Testis (tissue), 2 donors: ENCODE measurements at regions not wholly inside any gene's neighbourhood (a gene's known extent, or its start where the extent isn't known, plus 50 kb on each side); places are given as distances from the start of the nearest gene placed in this dataset.

Source experiments
- DNase-seq: peaks from one replicate; pipeline ENCODE4 v3.0.0-alpha.2; 2019
- H3K27ac ChIP-seq, 2 donors: fragments of 200-600 bp; sonication (generic); one replicate each; pipeline ENCODE4 v1.5.1; 2019
- H3K27me3 ChIP-seq: fragments of 200-600 bp; sonication (generic); one replicate; pipeline ENCODE4 v1.5.1; 2019
- H3K36me3 ChIP-seq: fragments of 200-600 bp; sonication (generic); one replicate; pipeline ENCODE4 v1.5.1; 2017; ENCODE audit warnings: low read depth; ENCODE audit errors: missing control alignments
- H3K4me1 ChIP-seq: fragments of 200-600 bp; sonication (generic); one replicate; pipeline ENCODE4 v1.5.1; 2019
- H3K4me3 ChIP-seq, 2 donors: fragments of 200-600 bp; sonication (generic); one replicate each; pipeline ENCODE4 v1.5.1; 2017 to 2019
- H3K9me3 ChIP-seq: fragments of 200-600 bp; sonication (generic); one replicate; pipeline ENCODE4 v1.5.1; 2017
- POLR2A ChIP-seq: fragments of 450-650 bp; IDR thresholded peaks from one replicate; pipeline ENCODE4 v1.6.1; 2017; ENCODE audit warnings: antibody characterized with exemption, mild to moderate bottlenecking, moderate library complexity
- WGBS, 2 donors: methylation state at CpG; one replicate each; pipeline ENCODE4 v1.1.5; 2018; 5-methylcytosine and 5-hydroxymethylcytosine counted together
- intact Hi-C: fragments of 100-400 bp; cut with DNase I; formaldehyde crosslinking; loops from one replicate; pipeline ENCODE4 v1.15.1; 2023; ENCODE audit warnings: low total_unique reads
- TF ChIP-seq, protein P1 (sequence below), 3 experiments: fragments of 450-650 bp in 2 of 3; fragments of 200-600 bp in 1 of 3; sonication (generic) in 1 of 3; IDR thresholded peaks; one replicate each; pipeline ENCODE4 v1.5.1; 2016 to 2019; ENCODE audit warnings: antibody characterized with exemption in 3 of 3, mild to moderate bottlenecking in 2 of 3, moderate library complexity in 1 of 3

DNA sequence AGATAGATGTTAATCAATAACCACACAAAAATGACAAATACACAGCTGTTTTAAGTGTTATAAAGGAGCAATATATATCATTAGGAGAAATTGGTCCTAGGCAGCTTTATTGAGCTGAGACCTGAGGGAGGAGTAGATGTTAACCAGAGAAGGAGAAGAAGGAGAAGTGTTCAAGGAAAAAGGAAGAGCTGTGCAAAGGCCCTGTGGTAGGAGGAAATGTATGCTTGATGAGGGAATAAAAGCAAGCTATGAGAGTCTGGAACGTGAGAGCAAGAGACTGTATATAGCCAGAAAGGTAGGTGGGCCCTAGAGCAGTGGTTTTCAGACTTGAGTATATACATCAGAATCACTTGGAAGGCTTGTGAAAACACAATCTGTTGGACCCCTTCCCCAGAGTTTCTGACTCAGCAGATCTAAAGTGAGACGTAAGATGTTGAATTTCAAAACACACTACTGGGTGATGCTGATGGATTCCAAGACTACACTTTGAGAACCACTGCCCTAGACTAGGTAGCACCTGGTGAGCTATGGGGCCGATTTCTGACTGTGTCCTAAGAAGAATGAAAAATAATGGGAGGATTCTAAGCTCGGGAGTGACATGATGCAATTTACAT, 342.3 kb upstream of the ADAMTS9 start:
- TF ChIP-seq, protein P1, sequence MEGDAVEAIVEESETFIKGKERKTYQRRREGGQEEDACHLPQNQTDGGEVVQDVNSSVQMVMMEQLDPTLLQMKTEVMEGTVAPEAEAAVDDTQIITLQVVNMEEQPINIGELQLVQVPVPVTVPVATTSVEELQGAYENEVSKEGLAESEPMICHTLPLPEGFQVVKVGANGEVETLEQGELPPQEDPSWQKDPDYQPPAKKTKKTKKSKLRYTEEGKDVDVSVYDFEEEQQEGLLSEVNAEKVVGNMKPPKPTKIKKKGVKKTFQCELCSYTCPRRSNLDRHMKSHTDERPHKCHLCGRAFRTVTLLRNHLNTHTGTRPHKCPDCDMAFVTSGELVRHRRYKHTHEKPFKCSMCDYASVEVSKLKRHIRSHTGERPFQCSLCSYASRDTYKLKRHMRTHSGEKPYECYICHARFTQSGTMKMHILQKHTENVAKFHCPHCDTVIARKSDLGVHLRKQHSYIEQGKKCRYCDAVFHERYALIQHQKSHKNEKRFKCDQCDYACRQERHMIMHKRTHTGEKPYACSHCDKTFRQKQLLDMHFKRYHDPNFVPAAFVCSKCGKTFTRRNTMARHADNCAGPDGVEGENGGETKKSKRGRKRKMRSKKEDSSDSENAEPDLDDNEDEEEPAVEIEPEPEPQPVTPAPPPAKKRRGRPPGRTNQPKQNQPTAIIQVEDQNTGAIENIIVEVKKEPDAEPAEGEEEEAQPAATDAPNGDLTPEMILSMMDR (IDR thresholded peaks at IDR 0.05): no peak
- TF ChIP-seq POLR2A: no peak
- H3K9me3 ChIP-seq: no peaks in the 10 kb centered on the region
- DNase-seq: no peak
- intact Hi-C loops: no loop called here
- H3K27ac ChIP-seq: no peak overlapping the region
- no peaks in the 10 kb centered on the region for H3K4me1 ChIP-seq
- WGBS, 2 donors: 82 to 93% methylated on average over 4 of the region's 4 CpGs
- H3K27me3 ChIP-seq: no peaks in the 10 kb centered on the region
- no peaks in the 10 kb centered on the region for H3K36me3 ChIP-seq
- H3K4me3 ChIP-seq: no peak overlapping the region

DNA sequence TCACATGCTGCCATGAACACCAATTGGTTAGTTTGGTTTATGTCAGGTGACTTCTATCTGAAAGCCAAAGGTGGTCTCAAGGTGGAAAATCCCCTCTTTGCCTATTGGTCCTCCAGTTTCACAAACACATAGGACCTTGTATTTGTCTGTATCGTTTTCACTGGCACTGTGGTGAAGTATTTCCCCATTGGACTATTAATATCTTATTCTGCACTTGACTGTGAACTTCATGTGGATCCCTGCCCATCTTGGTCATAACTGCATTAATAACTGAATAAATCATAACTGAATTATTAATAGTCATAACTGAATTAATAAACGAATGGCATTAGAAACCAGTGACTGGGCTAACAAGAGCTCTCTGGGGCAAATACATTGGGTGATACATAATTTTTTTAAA, 341.3 kb upstream of the ADAMTS9 start:
- WGBS, 2 donors: 64 to 67% methylated on average over 2 of the region's 2 CpGs
- Histone ChIP-seq H3K27me3 (no peaks in the 10 kb centered on the region), H3K36me3 (no peaks in the 10 kb centered on the region), H3K9me3 (no peaks in the 10 kb centered on the region), H3K4me3 (no peak overlapping the region), H3K27ac (no peak overlapping the region), H3K4me1 (no peaks in the 10 kb centered on the region)
- DNase-seq: no peak
- intact Hi-C loops: no loop called here
- TF ChIP-seq POLR2A: no peak
- TF ChIP-seq, protein P1 (IDR thresholded peaks at IDR 0.05): no peak

DNA sequence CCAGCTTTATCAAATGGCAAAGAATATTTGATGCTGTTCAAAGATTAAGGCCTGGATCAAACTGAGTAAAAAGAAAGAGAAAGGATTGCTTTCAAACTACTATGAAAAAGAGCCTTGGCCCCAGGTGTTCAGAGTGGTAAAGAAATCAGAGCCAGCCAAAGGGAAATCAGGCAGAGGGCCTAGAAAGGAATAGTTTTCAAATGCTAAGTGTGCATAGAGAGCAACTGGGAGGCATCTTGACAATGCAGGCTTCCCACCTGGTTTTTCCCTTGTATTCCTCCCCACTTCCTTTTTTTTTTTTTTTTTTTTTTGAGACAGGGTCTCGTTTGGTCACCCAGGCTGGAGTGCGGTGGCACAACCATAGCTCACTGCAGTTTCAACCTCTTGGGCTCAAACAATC, 340.2 kb upstream of the ADAMTS9 start:
- 88 to 92% methylated on average over 2 of the region's 2 CpGs for WGBS, 2 donors
- no peak for DNase-seq
- H3K27ac ChIP-seq: no peak overlapping the region
- H3K4me3 ChIP-seq: no peak overlapping the region
- intact Hi-C loops: no loop called here
- H3K9me3 ChIP-seq: no peaks in the 10 kb centered on the region
- H3K4me1 ChIP-seq: no peaks in the 10 kb centered on the region
- H3K27me3 ChIP-seq: no peaks in the 10 kb centered on the region
- no peak for TF ChIP-seq POLR2A
- TF ChIP-seq, protein P1 (IDR thresholded peaks at IDR 0.05): no peak
- no peaks in the 10 kb centered on the region for H3K36me3 ChIP-seq

DNA sequence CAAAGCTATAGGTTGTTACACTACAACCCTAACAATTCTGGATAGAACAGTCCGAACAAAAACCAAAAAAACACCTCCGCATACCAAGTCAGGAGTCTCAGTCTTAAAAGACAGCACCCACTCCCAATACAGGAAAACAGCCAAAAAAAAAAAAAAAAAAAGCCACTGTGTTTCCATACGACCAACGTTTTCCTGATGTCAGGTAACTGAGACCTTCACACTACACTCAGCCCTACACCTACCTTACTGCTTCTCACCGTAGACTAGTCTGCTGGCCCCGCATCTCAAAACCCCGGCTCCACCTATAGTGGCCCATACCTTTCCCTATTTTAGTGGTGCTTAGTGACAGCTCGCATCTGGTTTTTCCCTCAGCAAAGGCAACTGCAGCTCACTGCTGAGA, 339.5 kb upstream of the ADAMTS9 start:
- intact Hi-C loops: no loop called here
- no peak for TF ChIP-seq POLR2A
- TF ChIP-seq, protein P1 (IDR thresholded peaks at IDR 0.05): no peak
- no peaks in the 10 kb centered on the region for H3K4me1 ChIP-seq
- 66 to 74% methylated on average over 8 of the region's 8 CpGs for WGBS, 2 donors
- DNase-seq: no peak
- no peak overlapping the region for H3K4me3 ChIP-seq
- no peaks in the 10 kb centered on the region for H3K9me3 ChIP-seq
- H3K27ac ChIP-seq: no peak overlapping the region
- H3K36me3 ChIP-seq: no peaks in the 10 kb centered on the region
- H3K27me3 ChIP-seq: no peaks in the 10 kb centered on the region

DNA sequence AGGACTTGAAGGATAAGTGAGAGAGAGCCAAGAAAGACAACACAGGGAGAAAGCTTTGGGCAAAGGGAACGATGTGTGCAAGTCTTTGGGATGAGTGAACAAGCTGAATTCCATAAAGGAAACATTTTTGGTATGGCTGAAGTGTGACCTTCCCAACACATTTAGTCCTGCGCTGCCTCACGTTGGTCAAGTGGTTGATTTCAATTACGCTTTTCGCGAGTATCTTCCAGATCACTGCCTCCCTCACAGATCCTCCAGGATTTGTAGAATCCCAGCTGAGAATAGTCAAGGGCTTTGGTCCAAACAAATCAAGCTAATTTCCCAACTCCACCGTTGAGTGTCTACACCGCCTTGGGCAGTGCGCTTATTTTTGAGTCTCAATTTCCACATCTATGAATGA, 338.4 kb upstream of the ADAMTS9 start:
- WGBS, 2 donors: 79 to 85% methylated on average over 9 of the region's 9 CpGs
- H3K4me3 ChIP-seq: no peak overlapping the region
- no peaks in the 10 kb centered on the region for H3K9me3 ChIP-seq
- DNase-seq: no peak
- no peaks in the 10 kb centered on the region for H3K27me3 ChIP-seq
- no peaks in the 10 kb centered on the region for H3K4me1 ChIP-seq
- no peaks in the 10 kb centered on the region for H3K36me3 ChIP-seq
- TF ChIP-seq, protein P1 (IDR thresholded peaks at IDR 0.05): no peak
- TF ChIP-seq POLR2A: no peak
- intact Hi-C loops: no loop called here
- no peak overlapping the region for H3K27ac ChIP-seq
